Neural cell (in vitro differentiated cells): ENCODE measurements at regions not wholly inside any gene's neighbourhood (a gene's known extent, or its start where the extent isn't known, plus 50 kb on each side); places are given as distances from the start of the nearest gene placed in this dataset.

Experiments
- H2AFZ ChIP-seq: fragments of 200-600, 300-800 bp; sonication (generic), shearing (Covaris generic); 2 replicates; pipeline ENCODE4 v1.6.0; 2014; ENCODE audit warnings: low read depth, mild to moderate bottlenecking, antibody characterized with exemption, low read length, moderate library complexity
- H3F3A ChIP-seq: fragments of 200-600 bp; shearing (Covaris generic); 2 replicates; pipeline ENCODE4 v1.6.1; 2016; ENCODE audit warnings: mild to moderate bottlenecking, moderate library complexity, mixed read lengths, antibody characterized with exemption, low read length; ENCODE audit not compliant: insufficient read depth, poor library complexity, severe bottlenecking
- H3K27ac ChIP-seq: fragments of 200-600, 300-800 bp; sonication (generic), shearing (Covaris generic); 2 replicates; pipeline ENCODE4 v1.5.1; 2014; ENCODE audit warnings: mild to moderate bottlenecking, low read length, moderate library complexity
- H3K27me3 ChIP-seq: fragments of 300-800, 200-600 bp; sonication (generic), shearing (Covaris generic); 2 replicates; pipeline ENCODE4 v1.6.0; 2014; ENCODE audit warnings: mild to moderate bottlenecking, low read depth, low read length, moderate library complexity; ENCODE audit not compliant: insufficient read depth
- H3K36me3 ChIP-seq: fragments of 300-800, 200-600 bp; sonication (generic), shearing (Covaris generic); 2 replicates; pipeline ENCODE4 v1.5.1; 2014; ENCODE audit warnings: mild to moderate bottlenecking, antibody characterized with exemption, low read length, moderate library complexity; ENCODE audit not compliant: insufficient read depth
- H3K4me2 ChIP-seq: fragments of 300-800, 200-600 bp; sonication (generic), shearing (Covaris generic); 2 replicates; pipeline ENCODE4 v1.6.0; 2014; ENCODE audit warnings: mild to moderate bottlenecking, low read length
- H3K4me3 ChIP-seq: fragments of 300-800, 200-600 bp; sonication (generic), shearing (Covaris generic); 2 replicates; pipeline ENCODE4 v1.5.1; 2014; ENCODE audit warnings: mild to moderate bottlenecking, low read length, moderate library complexity
- H3K79me2 ChIP-seq: fragments of 200-600 bp; shearing (Covaris generic); replicated peaks from 2 replicates; pipeline ENCODE4 v1.6.0; 2014; ENCODE audit warnings: mild to moderate bottlenecking, low read length, moderate library complexity; ENCODE audit not compliant: insufficient read depth
- H3K9ac ChIP-seq: fragments of 300-800, 200-600 bp; sonication (generic), shearing (Covaris generic); 2 replicates; pipeline ENCODE4 v1.6.1; 2016; ENCODE audit warnings: mild to moderate bottlenecking, low read length, mixed read lengths
- H3K9me2 ChIP-seq: fragments of 200-600 bp; shearing (Covaris generic); 2 replicates; pipeline ENCODE4 v1.6.1; 2016; ENCODE audit warnings: mild to moderate bottlenecking, low read length, mixed read lengths; ENCODE audit not compliant: insufficient read depth
- H3K9me3 ChIP-seq: fragments of 200-600, 300-800 bp; sonication (generic), shearing (Covaris generic); 2 replicates; pipeline ENCODE4 v1.6.1; 2016; ENCODE audit warnings: mild to moderate bottlenecking, mixed run types, low read length, moderate library complexity, mixed read lengths
- H4K20me1 ChIP-seq: fragments of 200-600 bp; shearing (Covaris generic); 2 replicates; pipeline ENCODE4 v1.6.1; 2016; ENCODE audit warnings: mild to moderate bottlenecking, mixed run types; ENCODE audit not compliant: insufficient read depth
- EP300 ChIP-seq: fragments of 450-650 bp; conservative IDR thresholded peaks from 2 replicates; pipeline ENCODE4 v1.6.1; 2014; ENCODE audit warnings: antibody characterized with exemption, mild to moderate bottlenecking, moderate library complexity; ENCODE audit not compliant: poor library complexity, severe bottlenecking
- EZH2 ChIP-seq: fragments of 200-600, 300-800 bp; shearing (Covaris generic), sonication (generic); IDR thresholded peaks from 2 replicates; pipeline ENCODE4 v1.6.1; 2014; ENCODE audit warnings: antibody characterized with exemption, low read length, borderline replicate concordance, mild to moderate bottlenecking; ENCODE audit not compliant: insufficient read depth, poor library complexity, severe bottlenecking
- MXI1 ChIP-seq: fragments of 450-650 bp; conservative IDR thresholded peaks from 2 replicates; pipeline ENCODE4 v1.6.1; 2014; ENCODE audit warnings: antibody characterized with exemption, mild to moderate bottlenecking; ENCODE audit not compliant: poor library complexity, severe bottlenecking
- POLR2AphosphoS5 ChIP-seq: IDR thresholded peaks from 2 replicates; pipeline ENCODE4 v1.6.1; 2012
- RAD21 ChIP-seq: fragments of 450-650 bp; conservative IDR thresholded peaks from 2 replicates; pipeline ENCODE4 v1.6.1; 2014; ENCODE audit warnings: antibody characterized with exemption, mild to moderate bottlenecking, moderate library complexity
- SMC3 ChIP-seq: fragments of 450-650 bp; conservative IDR thresholded peaks from 2 replicates; pipeline ENCODE4 v1.6.1; 2014; ENCODE audit warnings: antibody characterized with exemption, mild to moderate bottlenecking, moderate library complexity; ENCODE audit not compliant: poor library complexity
- TAF1 ChIP-seq: IDR thresholded peaks from 2 replicates; pipeline ENCODE4 v1.6.1; 2012; ENCODE audit warnings: low read depth
- TF ChIP-seq, protein P1 (sequence below): IDR thresholded peaks from 2 replicates; pipeline ENCODE4 v1.6.1; 2012; ENCODE audit warnings: borderline replicate concordance
- TF ChIP-seq, protein P2 (sequence below): fragments of 450-650 bp; IDR thresholded peaks from 2 replicates; pipeline ENCODE4 v1.5.1; 2014; ENCODE audit warnings: antibody characterized with exemption, mild to moderate bottlenecking, moderate library complexity; ENCODE audit not compliant: poor library complexity, severe bottlenecking

DNA sequence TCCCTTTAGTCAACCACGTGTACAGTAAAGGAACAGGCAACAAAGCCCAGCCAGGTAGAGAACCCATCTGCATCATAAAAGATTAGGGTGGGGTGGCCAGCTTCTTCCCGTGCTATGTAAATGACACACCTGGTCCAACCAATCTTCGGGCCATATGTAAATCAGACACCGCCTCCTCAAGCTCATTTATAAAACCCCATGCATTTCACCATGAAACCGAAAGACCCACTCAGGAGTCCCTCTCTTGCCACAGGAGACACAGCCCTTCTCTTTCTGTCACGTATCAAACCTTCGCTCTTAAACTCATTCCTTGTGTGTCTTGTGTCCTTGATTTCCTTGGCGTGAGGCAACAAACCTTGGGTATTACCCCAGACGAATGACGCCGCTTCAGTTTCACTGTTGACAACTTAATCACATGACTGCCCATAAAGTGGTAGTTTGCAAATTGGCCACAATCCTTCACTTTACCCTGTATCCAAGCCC, 59.8 kb upstream of the TBPL2 start:
- H3K9me2 ChIP-seq = no peaks in the 10 kb centered on the region
- H3K4me2 ChIP-seq = no peak overlapping the region
- H3F3A ChIP-seq = no peaks in the 10 kb centered on the region
- H3K79me2 ChIP-seq = no peaks in the 10 kb centered on the region
- H4K20me1 ChIP-seq = no peaks in the 10 kb centered on the region
- no peak for TF ChIP-seq RAD21
- TF ChIP-seq, protein P1, sequence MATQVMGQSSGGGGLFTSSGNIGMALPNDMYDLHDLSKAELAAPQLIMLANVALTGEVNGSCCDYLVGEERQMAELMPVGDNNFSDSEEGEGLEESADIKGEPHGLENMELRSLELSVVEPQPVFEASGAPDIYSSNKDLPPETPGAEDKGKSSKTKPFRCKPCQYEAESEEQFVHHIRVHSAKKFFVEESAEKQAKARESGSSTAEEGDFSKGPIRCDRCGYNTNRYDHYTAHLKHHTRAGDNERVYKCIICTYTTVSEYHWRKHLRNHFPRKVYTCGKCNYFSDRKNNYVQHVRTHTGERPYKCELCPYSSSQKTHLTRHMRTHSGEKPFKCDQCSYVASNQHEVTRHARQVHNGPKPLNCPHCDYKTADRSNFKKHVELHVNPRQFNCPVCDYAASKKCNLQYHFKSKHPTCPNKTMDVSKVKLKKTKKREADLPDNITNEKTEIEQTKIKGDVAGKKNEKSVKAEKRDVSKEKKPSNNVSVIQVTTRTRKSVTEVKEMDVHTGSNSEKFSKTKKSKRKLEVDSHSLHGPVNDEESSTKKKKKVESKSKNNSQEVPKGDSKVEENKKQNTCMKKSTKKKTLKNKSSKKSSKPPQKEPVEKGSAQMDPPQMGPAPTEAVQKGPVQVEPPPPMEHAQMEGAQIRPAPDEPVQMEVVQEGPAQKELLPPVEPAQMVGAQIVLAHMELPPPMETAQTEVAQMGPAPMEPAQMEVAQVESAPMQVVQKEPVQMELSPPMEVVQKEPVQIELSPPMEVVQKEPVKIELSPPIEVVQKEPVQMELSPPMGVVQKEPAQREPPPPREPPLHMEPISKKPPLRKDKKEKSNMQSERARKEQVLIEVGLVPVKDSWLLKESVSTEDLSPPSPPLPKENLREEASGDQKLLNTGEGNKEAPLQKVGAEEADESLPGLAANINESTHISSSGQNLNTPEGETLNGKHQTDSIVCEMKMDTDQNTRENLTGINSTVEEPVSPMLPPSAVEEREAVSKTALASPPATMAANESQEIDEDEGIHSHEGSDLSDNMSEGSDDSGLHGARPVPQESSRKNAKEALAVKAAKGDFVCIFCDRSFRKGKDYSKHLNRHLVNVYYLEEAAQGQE = no peak
- TF ChIP-seq, protein P2, sequence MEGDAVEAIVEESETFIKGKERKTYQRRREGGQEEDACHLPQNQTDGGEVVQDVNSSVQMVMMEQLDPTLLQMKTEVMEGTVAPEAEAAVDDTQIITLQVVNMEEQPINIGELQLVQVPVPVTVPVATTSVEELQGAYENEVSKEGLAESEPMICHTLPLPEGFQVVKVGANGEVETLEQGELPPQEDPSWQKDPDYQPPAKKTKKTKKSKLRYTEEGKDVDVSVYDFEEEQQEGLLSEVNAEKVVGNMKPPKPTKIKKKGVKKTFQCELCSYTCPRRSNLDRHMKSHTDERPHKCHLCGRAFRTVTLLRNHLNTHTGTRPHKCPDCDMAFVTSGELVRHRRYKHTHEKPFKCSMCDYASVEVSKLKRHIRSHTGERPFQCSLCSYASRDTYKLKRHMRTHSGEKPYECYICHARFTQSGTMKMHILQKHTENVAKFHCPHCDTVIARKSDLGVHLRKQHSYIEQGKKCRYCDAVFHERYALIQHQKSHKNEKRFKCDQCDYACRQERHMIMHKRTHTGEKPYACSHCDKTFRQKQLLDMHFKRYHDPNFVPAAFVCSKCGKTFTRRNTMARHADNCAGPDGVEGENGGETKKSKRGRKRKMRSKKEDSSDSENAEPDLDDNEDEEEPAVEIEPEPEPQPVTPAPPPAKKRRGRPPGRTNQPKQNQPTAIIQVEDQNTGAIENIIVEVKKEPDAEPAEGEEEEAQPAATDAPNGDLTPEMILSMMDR = no peak
- TF ChIP-seq POLR2AphosphoS5 = no peak
- no peak for TF ChIP-seq EP300
- TF ChIP-seq SMC3 = no peak
- TF ChIP-seq TAF1 = no peak
- no peak for TF ChIP-seq EZH2
- no peak for TF ChIP-seq MXI1
- H3K9ac ChIP-seq = no peak overlapping the region
- no peaks in the 10 kb centered on the region for H3K9me3 ChIP-seq
- H3K27me3 ChIP-seq = no peaks in the 10 kb centered on the region
- H3K36me3 ChIP-seq = no peaks in the 10 kb centered on the region
- H3K27ac ChIP-seq = no peak overlapping the region
- H2AFZ ChIP-seq = no peak overlapping the region
- no peak overlapping the region for H3K4me3 ChIP-seq

DNA sequence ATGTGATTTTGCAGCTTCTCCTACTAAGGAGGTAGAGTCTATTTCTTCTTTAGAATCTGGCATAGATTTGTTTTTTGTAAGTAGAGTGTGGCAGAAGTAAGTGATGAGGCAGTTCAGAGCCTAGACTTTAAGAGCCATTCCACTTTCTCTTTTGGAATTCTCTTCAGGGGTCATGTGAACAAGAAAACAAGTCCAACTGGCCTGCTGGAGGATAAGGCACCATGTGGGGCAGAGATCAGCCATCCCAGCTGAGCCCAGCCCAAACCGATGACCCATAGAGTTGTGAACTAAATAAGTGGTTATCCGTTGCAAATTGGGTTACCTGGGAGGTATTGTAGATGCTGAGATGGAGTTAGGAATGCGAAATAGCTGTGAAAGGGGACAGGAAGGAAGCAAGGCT, 60.3 kb upstream of the TBPL2 start:
- Histone ChIP-seq H3K9ac (no peak overlapping the region), H3K4me3 (no peak overlapping the region), H3F3A (no peaks in the 10 kb centered on the region), H3K4me2 (no peak overlapping the region), H3K27me3 (no peaks in the 10 kb centered on the region), H3K36me3 (no peaks in the 10 kb centered on the region), H4K20me1 (no peaks in the 10 kb centered on the region), H2AFZ (no peak overlapping the region), H3K9me3 (no peaks in the 10 kb centered on the region), H3K79me2 (no peaks in the 10 kb centered on the region), H3K27ac (no peak overlapping the region), H3K9me2 (no peaks in the 10 kb centered on the region)
- TF ChIP-seq EZH2 (no peak), MXI1 (no peak), RAD21 (no peak), SMC3 (no peak), POLR2AphosphoS5 (no peak), EP300 (no peak), TAF1 (no peak)
- TF ChIP-seq, protein P1 = no peak
- TF ChIP-seq, protein P2 = no peak
